ENCODE measurements at regions not wholly inside any gene's neighbourhood (a gene's known extent, or its start where the extent isn't known, plus 50 kb on each side); places are given as distances from the start of the nearest gene placed in this dataset.

DNA sequence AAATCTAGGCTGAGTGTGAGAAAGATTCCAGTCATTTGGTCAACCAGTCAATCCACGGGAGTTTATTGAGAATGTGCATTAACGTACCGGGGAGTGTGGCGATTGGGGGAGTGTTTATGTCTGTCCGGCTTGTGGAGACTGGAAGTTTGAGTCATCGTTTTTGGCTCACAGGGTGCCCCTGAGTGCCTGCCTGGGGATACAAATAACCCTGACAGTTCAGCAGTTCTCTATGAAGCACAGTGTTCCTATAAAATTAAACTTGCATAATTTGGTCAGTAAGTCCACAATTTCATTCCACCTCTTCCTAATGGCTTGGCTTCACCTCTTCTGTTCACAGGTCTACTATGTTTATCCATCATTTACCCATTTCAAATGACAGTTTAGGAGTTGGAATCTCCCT, 72.6 kb upstream of the PLEKHG1 start:
- H3K23me2 ChIP-seq (ENCODE audit: low read depth, low read length): no peaks in the 10 kb centered on the region
- no peak overlapping the region for H2AFZ ChIP-seq (ENCODE audit: low read length)
- peaks cover 0 to 4% (median 0%) of the 10 kb centered on the region in 4 experiments; a peak in 1 of 7 replicates for H3K4me1 ChIP-seq (replicated peaks in 1 of 4; ENCODE audit: control insufficient read depth in 3 of 4, insufficient read depth in 4 of 4, low read length in 3 of 4)
- H3K27me3 ChIP-seq (replicated peaks in 1 of 4; ENCODE audit: control insufficient read depth in 3 of 4, extremely low read depth in 1 of 4, insufficient read depth in 3 of 4, low read length in 3 of 4): no peaks in the 10 kb centered on the region; a peak in 1 of 7 replicates
- H3K23ac ChIP-seq (ENCODE audit: insufficient read length): no peak overlapping the region
- H4K5ac ChIP-seq (ENCODE audit: insufficient read length, low read depth, low read length): no peak overlapping the region
- no peak overlapping the region for H3K4ac ChIP-seq (replicated peaks; ENCODE audit: insufficient read length, low read depth, low read length)
- no peak overlapping the region for H2BK5ac ChIP-seq (ENCODE audit: low read depth, low read length)
- FAIRE-seq (no peak), DNase-seq (ENCODE audit: low read depth in 1 of 2, low spot score in 2 of 2) (no peak)
- H3K79me1 ChIP-seq (ENCODE audit: low read depth, low read length): no peaks in the 10 kb centered on the region
- no peak overlapping the region for H3K27ac ChIP-seq (ENCODE audit: low read depth, low read length)
- no peaks in the 10 kb centered on the region for H3K79me2 ChIP-seq (ENCODE audit: control insufficient read depth in 1 of 2, insufficient read depth in 2 of 2, low read length in 2 of 2)
- H3K14ac ChIP-seq (ENCODE audit: insufficient read length): no peak overlapping the region
- 90% methylated on average over 6 of the region's 6 CpGs; no CpG with 5 or more reads in 1 of the 2 experiments for WGBS, 2 experiments (ENCODE audit: extremely low coverage in 1 of 2, insufficient coverage in 1 of 2, insufficient read length in 1 of 2, insufficient replicate concordance in 2 of 2, low coverage in 1 of 2, low lambda C conversion rate in 2 of 2, missing lambda C conversion rate in 1 of 2)
- H2BK15ac ChIP-seq (ENCODE audit: low read length): no peak overlapping the region
- peaks cover 5 to 11% of the 10 kb centered on the region in 2 experiments for H3K9me3 ChIP-seq (ENCODE audit: insufficient read depth in 2 of 2, low read depth in 1 of 2, low read length in 1 of 2)
- no peak overlapping the region for H2BK120ac ChIP-seq (replicated peaks; ENCODE audit: low read depth, low read length)
- no peak overlapping the region for H4K8ac ChIP-seq (ENCODE audit: extremely low read depth, insufficient read depth, low read length)
- H3K4me2 ChIP-seq (ENCODE audit: insufficient read depth in 1 of 2, low read depth in 2 of 2, low read length in 2 of 2): no peak overlapping the region
- CTCF ChIA-PET (ENCODE audit: partially characterized antibody): interaction anchor here (0.7 to 1.5 kb wide), 2 partner anchors 19 to 71 kb away, joined by 3 read pairs; no protein-coding TSS in a partner anchor
- no peak overlapping the region for H2BK20ac ChIP-seq (ENCODE audit: low read length)
- H2AK5ac ChIP-seq (ENCODE audit: low read depth, low read length): no peak overlapping the region
- H4K91ac ChIP-seq (replicated peaks; ENCODE audit: insufficient read length, low read length): no peak overlapping the region
- H3K4me3 ChIP-seq (ENCODE audit: extremely low read depth in 1 of 4, insufficient read depth in 2 of 4, low read depth in 3 of 4, low read length in 4 of 4): no peak overlapping the region
- H4K20me1 ChIP-seq (replicated peaks in 1 of 2; ENCODE audit: control insufficient read depth in 1 of 2, insufficient read depth in 2 of 2, low read length in 2 of 2): no peaks in the 10 kb centered on the region
- POLR2A ChIA-PET (ENCODE audit: partially characterized antibody): no interaction called here
- no peak overlapping the region for H2BK12ac ChIP-seq (ENCODE audit: low read depth, low read length)
- H3K9ac ChIP-seq (replicated peaks in 1 of 4; ENCODE audit: extremely low read depth in 1 of 4, low read depth in 3 of 4, low read length in 3 of 4): no peak overlapping the region
- H3K18ac ChIP-seq (ENCODE audit: extremely low read depth, low read length): no peak overlapping the region
- no peak overlapping the region for H3K56ac ChIP-seq (replicated peaks; ENCODE audit: insufficient read length, low read depth, low read length)
- TF ChIP-seq JUND (IDR thresholded peaks at IDR 0.05; ENCODE audit: low read length): no peak
- TF ChIP-seq SIX5 (IDR thresholded peaks at IDR 0.05; ENCODE audit: low read depth, low read length): no peak
- no peak for TF ChIP-seq SUZ12 (IDR thresholded peaks at IDR 0.05; ENCODE audit: low read length)
- TF ChIP-seq CHD2 (IDR thresholded peaks at IDR 0.05; ENCODE audit: low read length): no peak
- no peak for TF ChIP-seq TAF7 (optimal IDR thresholded peaks at IDR 0.05; ENCODE audit: borderline replicate concordance, low read depth, low read length)
- no peaks in the 10 kb centered on the region; a peak in 2 of 8 replicates for H3K36me3 ChIP-seq (ENCODE audit: control insufficient read depth in 2 of 4, insufficient read depth in 4 of 4, low read length in 3 of 4)

Data from H1 (cell line).